Hepatic stellate cell (primary cell): ENCODE measurements at regions not wholly inside any gene's neighbourhood (a gene's known extent, or its start where the extent isn't known, plus 50 kb on each side); places are given as distances from the start of the nearest gene placed in this dataset.

ENCODE experiments used
- DNase-seq: peaks from one replicate; pipeline ENCODE4 v3.0.0; 2011; ENCODE audit warnings: low spot score

GRCh38 chr1:87878873-87879272, 550.2 kb downstream of the LMO4 start:
- DNase-seq = peak; percentile 8

GRCh38 chr1:87880098-87880760, 551.5 kb downstream of the LMO4 start:
- no peak for DNase-seq

DNA sequence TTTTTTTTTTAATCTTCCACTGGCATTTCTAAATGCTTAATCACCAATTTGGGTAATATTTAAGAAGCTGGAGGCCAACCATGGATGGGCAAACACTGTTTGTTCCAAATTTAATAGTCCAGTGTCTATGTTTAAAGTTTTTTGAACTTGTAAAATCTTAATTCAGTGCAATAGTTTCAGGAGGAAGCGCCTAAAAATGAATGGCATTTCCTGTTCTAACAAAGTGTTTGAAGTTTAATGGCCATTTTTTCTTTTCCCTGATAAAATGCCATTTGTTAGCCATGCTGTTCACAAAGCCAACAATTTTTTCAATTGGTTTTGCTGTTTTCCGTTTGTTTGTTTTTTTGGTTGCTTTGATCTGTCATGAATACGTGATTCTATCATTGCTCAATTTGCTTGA, 552.1 kb downstream of the LMO4 start:
- DNase-seq = no peak

- DNase-seq = no peak
Observed at GRCh38 chr1:87883906-87884305, 555.2 kb downstream of the LMO4 start.

DNA sequence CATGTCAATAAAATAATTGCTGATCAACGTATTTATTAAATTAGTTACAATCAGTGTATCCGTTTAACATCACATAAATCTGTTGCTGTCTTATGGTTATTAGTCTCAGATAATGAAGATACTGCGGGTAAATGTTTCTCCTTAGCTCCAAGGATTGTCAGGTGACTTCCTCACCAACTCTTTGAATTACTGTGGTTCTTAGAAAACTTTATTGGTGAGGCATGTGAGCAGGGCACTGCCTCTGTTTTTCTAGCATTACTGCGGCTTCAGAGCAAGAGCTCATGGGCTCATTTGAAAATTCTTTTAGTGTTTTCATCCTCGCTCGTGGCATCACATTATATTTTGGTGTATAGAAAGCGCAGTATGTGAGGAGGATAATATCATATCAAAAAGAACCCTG, 555.9 kb downstream of the LMO4 start:
- DNase-seq = no peak

- no peak for DNase-seq
Observed at GRCh38 chr1:87885278-87886025, 556.8 kb downstream of the LMO4 start.

GRCh38 chr1:87887100-87887499, 558.4 kb downstream of the LMO4 start:
- DNase-seq = no peak

- DNase-seq = no peak
Observed at GRCh38 chr1:87888446-87888845, 559.8 kb downstream of the LMO4 start.

DNA sequence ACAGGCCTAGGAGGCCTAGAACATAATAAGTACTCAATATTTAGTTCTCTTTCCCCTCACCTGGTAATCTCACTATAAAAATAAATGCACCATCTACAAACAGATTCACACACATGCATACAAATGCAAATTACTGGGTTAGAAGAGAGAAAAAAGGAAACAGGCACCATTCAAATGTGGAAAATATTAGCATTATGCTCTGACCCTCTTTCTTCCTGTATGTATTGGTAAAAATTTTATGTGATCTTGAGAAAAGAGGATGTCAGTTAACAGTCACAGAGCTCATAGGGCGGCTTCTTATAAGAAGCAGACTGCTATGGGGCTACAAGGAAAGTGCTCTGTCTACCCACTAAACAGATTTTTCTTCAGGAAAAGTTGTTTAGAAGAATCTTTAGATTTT, 565.4 kb downstream of the LMO4 start:
- DNase-seq = no peak

DNA sequence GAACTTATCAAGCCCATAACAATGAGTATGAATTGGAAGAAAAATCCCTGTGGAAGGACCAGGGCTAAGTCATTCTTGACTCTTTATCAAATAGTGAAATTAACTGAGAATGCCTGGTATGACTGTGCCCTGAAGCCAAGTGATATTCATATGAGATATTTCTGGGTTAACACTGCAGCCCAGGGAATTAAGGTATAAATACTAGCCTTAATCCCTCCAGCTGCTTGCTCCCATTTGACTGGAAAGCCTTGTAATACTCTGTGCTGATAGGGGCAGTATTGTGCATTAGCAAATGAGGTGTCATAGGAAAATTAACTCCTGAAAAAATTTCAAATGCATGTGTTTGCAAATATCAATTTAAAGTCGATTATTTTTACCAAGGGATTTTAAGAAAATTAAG, 568.8 kb downstream of the LMO4 start:
- no peak for DNase-seq

DNA sequence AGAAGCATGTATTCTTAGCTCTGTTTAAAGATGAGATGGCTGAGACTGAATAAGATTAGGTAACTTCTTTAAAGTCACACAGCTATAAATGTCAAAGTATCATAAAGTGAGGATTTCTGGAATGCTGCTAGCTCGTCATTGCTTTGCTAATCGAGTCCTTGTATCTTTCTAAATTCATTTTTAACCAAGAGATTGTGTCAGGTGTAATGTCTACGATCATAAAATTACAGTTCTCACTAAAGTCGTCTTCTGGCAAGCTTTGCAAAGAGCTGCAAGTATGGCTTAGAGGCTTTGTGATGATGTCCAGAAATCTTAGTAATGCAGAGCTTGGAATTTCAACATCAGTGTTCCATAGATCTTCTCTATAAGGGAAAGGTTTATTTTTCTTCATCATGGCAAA, 569.8 kb downstream of the LMO4 start:
- DNase-seq = no peak

DNA sequence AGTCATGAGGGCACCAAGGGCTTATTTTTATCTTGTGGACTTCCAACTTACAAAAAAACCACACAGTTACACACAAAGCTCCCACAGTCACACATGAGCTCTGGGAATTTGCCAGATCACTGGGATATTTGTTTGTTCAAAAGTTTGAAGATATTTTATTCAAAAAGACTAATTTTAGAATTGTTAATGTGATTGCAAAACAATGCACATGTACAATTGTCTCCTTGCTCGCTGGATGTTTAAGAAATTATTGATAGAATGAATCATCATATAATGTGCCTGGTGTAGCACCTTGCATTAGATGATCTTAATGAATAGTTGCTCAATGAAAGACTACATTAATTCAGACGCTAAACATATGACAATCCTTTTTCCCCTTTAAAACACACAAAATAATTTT, 570.3 kb downstream of the LMO4 start:
- no peak for DNase-seq

GRCh38 chr1:87899746-87900145, 571.1 kb downstream of the LMO4 start:
- DNase-seq = no peak

DNA sequence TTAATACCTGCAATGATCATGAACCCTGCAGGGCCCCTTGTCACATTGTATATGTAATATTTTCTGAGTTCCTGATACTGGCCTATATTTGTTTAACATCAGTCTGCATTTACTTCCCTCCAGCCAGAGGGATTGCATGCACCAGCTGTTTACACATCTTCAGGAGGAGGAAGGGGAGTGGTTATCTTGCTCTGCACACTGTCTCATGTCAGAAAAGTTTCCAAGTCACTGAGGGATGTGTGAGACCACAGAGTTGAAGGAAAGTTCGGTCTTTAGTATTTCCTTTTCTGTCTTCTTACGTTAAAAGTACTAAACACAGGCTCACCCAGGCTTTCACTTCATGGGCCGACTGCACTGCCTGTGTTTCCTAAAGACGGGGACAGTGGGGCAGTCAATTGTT, 574.1 kb downstream of the LMO4 start:
- DNase-seq = peak; percentile 11

GRCh38 chr1:87903242-87903641, 574.6 kb downstream of the LMO4 start:
- DNase-seq = no peak

- no peak for DNase-seq
Observed at GRCh38 chr1:87904651-87905050, 576.0 kb downstream of the LMO4 start.

DNA sequence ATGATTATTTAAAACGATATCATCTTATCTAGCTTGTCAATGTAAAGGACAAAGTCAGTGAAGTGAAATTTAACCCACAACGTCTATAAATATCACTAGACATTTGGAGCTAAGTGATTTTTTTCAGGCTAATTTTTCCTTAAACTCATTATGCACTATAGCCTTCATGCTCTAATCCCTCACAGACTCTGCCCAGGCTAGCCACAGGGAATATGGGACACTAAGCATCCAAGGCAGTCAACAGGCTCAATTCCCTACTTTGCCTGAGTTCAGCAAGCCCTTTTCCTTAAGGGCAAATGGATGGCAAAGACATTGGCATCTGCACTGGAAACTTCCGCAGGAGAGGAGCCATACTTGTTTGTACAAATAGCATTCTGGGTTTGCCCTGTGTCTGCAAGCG, 577.0 kb downstream of the LMO4 start:
- no peak for DNase-seq

DNA sequence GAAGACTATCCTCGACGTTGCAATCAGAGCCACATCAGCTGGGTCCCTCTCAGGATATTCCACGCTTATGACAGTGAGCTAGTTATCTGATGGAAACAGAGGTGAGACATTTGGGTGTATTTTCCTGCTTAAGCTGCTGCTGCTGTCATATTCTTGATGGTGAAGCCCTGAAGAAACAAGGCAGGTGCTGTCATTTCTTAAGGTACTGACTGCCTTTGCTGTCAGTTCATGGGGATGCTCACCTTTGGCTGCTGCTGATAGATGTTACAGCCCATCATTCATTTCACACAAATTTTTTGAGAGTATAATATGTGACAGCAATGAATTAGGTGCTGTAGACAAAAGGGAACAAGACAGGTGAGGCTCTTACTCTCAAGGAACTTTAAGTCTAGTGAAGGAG, 577.4 kb downstream of the LMO4 start:
- DNase-seq = no peak

GRCh38 chr1:87913361-87913760, 584.7 kb downstream of the LMO4 start:
- no peak for DNase-seq

GRCh38 chr1:87914396-87914795, 585.7 kb downstream of the LMO4 start:
- DNase-seq = no peak

DNA sequence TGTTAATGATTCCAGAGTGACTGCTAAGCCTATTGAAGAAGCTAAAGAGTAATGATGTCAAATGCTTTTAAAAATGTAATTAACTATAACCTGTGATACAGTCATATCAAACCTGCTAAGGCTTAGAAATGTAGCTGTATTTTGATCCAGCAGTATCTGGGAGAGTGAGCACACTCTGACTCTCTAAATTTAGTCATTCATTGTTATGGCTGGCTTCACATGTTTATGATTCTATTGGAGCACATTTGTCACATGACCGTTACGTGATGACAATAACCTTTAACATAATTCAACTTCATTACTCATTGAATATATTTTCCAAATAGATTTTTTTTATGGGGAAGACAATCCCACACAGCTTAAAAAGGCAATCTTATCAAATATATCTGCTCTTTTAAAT, 587.1 kb downstream of the LMO4 start:
- no peak for DNase-seq

- DNase-seq = no peak
Observed at GRCh38 chr1:87916965-87917364, 588.3 kb downstream of the LMO4 start.

GRCh38 chr1:87918398-87918797, 589.7 kb downstream of the LMO4 start:
- DNase-seq = no peak

GRCh38 chr1:87922885-87923284, 594.2 kb downstream of the LMO4 start:
- DNase-seq = no peak
